Activated naive CD8-positive, alpha-beta T cell treated with anti-CD3 and anti-CD28 coated beads, Interleukin-2, amount 50 U/mL, for 24 hours (primary cell): ENCODE measurements at regions not wholly inside any gene's neighbourhood (a gene's known extent, or its start where the extent isn't known, plus 50 kb on each side); places are given as distances from the start of the nearest gene placed in this dataset.
"Not testable (repeated sequence)": the region's sequence is repeated elsewhere in the genome, so short reads cannot be mapped to it uniquely, and the experiment has no call there.

Source experiments
- ATAC-seq: fragments of 150-1000 bp; cut with Tn5 transposase; one replicate; pipeline ENCODE4 v1.10.0; 2021
- DNase-seq: peaks from one replicate; pipeline ENCODE4 v3.0.0; 2021
- H3K27ac Mint-ChIP-seq: one replicate; pipeline ENCODE4 v1.8.0; 2021; ENCODE audit warnings: mild to moderate bottlenecking, mixed read lengths
- H3K27me3 Mint-ChIP-seq: one replicate; pipeline ENCODE4 v1.8.0; 2021; ENCODE audit warnings: mixed read lengths
- H3K36me3 Mint-ChIP-seq: one replicate; pipeline ENCODE4 v1.8.0; 2021; ENCODE audit warnings: low read depth, mixed read lengths
- H3K4me1 Mint-ChIP-seq: one replicate; pipeline ENCODE4 v1.8.0; 2021; ENCODE audit warnings: mixed read lengths
- H3K4me3 Mint-ChIP-seq: one replicate; pipeline ENCODE4 v1.8.0; 2021; ENCODE audit warnings: mild to moderate bottlenecking, moderate library complexity, mixed read lengths
- H3K9me3 Mint-ChIP-seq: one replicate; pipeline ENCODE4 v1.8.0; 2021; ENCODE audit warnings: mixed read lengths

GRCh38 chr21:29431178-29431577 lies 132.5 kb downstream of the BACH1 start:
- Mint-ChIP-seq H3K4me1 (peaks cover 22% of the 10 kb centered on the region), H3K27me3 (no peaks in the 10 kb centered on the region), H3K36me3 (peaks cover 11% of the 10 kb centered on the region), H3K9me3 (no peaks in the 10 kb centered on the region), H3K27ac (no peak overlapping the region), H3K4me3 (no peak overlapping the region)
- no peak for DNase-seq
- no peak for ATAC-seq

GRCh38 chr21:29431680-29432079 lies 133.0 kb downstream of the BACH1 start:
- no peak for ATAC-seq
- no peak for DNase-seq
- H3K4me3 Mint-ChIP-seq = no peak overlapping the region
- no peak overlapping the region for H3K27ac Mint-ChIP-seq
- H3K4me1 Mint-ChIP-seq = peaks cover 27% of the 10 kb centered on the region
- H3K9me3 Mint-ChIP-seq = no peaks in the 10 kb centered on the region
- peaks cover 9% of the 10 kb centered on the region for H3K36me3 Mint-ChIP-seq
- H3K27me3 Mint-ChIP-seq = no peaks in the 10 kb centered on the region

DNA sequence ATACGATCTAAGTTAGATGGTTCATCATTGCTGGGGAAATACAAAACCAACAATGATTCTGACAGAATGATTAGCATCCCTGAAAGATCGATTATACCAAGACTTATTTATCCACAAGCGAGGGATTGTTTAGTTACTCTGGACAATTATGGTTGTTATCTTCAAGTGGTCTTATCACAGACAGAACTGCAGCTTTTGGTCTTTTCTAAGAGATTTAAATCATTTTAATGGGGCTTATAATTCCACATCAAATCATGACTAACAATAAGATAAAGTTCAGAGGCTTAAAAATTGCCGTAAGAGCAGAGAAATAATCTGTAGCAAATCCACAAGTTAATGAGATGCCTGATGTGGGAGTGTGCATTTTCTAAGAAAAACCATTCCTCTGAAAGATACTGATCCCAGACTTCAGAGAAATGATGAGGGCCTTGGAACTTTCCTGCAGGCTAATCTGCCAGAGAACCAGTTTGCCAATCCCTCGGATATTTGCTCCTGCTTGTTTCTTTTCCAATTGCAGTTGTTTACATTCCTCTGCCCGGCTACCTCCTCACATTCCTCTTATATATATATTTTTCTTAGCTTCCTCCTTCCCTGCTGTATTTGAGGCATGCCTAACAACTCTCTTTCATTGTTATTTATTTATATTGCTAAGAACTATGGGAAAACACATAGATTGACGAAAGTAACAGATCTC lies 134.8 kb downstream of the BACH1 start:
- H3K4me1 Mint-ChIP-seq = peaks cover 35% of the 10 kb centered on the region
- peaks cover 9% of the 10 kb centered on the region for H3K36me3 Mint-ChIP-seq
- H3K27ac Mint-ChIP-seq = no peak overlapping the region
- no peaks in the 10 kb centered on the region for H3K9me3 Mint-ChIP-seq
- H3K4me3 Mint-ChIP-seq = no peak overlapping the region
- DNase-seq (no peak), ATAC-seq (no peak)
- no peaks in the 10 kb centered on the region for H3K27me3 Mint-ChIP-seq

DNA sequence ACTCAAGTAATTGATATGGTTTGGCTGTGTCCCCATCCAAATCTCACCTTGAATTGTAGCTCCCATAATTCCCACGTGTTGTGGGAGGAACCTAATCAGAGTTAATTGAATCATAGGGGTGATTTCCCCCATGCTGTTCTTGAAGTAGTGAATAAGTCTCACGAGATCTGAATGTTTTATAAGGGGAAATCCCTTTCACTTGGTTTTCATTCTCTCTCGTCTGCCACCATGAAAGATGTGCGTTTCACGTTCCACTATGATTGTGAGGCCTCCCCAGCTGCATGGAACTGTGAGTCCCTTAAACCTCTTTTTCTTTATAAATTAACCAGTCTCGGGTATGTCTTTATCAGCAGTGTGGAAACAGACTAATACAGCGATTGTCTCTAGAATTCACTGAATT lies 135.4 kb downstream of the BACH1 start:
- ATAC-seq (peak; percentile 71), DNase-seq (no peak)
- H3K4me3 Mint-ChIP-seq = peak overlapping the region; percentile 50
- peak overlapping the region; percentile 36 for H3K27ac Mint-ChIP-seq
- H3K27me3 Mint-ChIP-seq = no peaks in the 10 kb centered on the region
- no peaks in the 10 kb centered on the region for H3K9me3 Mint-ChIP-seq
- H3K4me1 Mint-ChIP-seq = peaks cover 35% of the 10 kb centered on the region
- H3K36me3 Mint-ChIP-seq = peaks cover 9% of the 10 kb centered on the region

GRCh38 chr21:29434982-29435381 lies 136.3 kb downstream of the BACH1 start:
- not testable (repeated sequence) for H3K27ac Mint-ChIP-seq, ATAC-seq, DNase-seq, H3K36me3 Mint-ChIP-seq, H3K27me3 Mint-ChIP-seq, H3K9me3 Mint-ChIP-seq
- H3K4me3 Mint-ChIP-seq = peak overlapping the region; percentile 50
- peaks cover 35% of the 10 kb centered on the region for H3K4me1 Mint-ChIP-seq

DNA sequence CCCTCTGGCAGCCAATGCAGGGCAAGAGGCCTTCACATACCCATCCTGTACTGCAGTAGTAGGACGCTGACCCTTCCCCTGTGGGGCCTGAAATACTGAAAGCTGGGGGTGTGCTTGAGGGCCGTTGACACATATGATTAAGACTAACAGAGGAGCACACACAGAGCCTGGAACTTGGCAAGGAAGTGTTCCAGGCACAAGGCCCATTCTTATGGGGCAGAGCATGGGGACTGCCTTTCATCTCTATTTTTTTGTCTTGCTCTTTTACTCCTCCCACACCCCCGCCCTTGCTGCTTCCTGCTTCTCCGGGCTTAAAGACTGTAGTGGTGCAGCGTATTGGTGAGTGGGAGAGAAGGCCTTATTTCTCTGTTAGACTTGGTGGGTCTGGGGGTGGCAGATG lies 137.4 kb downstream of the BACH1 start:
- Mint-ChIP-seq H3K4me1 (peaks cover 38% of the 10 kb centered on the region), H3K4me3 (peak overlapping the region; percentile 70), H3K9me3 (no peaks in the 10 kb centered on the region), H3K27ac (peak overlapping the region; percentile 83), H3K36me3 (peaks cover 9% of the 10 kb centered on the region), H3K27me3 (no peaks in the 10 kb centered on the region)
- DNase-seq = peak; percentile 25
- peak; percentile 66 for ATAC-seq

GRCh38 chr21:29436650-29437049 lies 137.9 kb downstream of the BACH1 start:
- Mint-ChIP-seq H3K36me3 (peaks cover 9% of the 10 kb centered on the region), H3K9me3 (no peaks in the 10 kb centered on the region), H3K4me3 (peak overlapping the region; percentile 70), H3K4me1 (peaks cover 41% of the 10 kb centered on the region), H3K27ac (peak overlapping the region; percentile 83), H3K27me3 (no peaks in the 10 kb centered on the region)
- DNase-seq = no peak
- ATAC-seq = no peak

- ATAC-seq = no peak
- no peaks in the 10 kb centered on the region for H3K27me3 Mint-ChIP-seq
- no peak for DNase-seq
- peak overlapping the region; percentile 7 for H3K27ac Mint-ChIP-seq
- H3K4me1 Mint-ChIP-seq = peaks cover 30% of the 10 kb centered on the region
- no peak overlapping the region for H3K4me3 Mint-ChIP-seq
- no peaks in the 10 kb centered on the region for H3K9me3 Mint-ChIP-seq
- H3K36me3 Mint-ChIP-seq = peaks cover 8% of the 10 kb centered on the region
Observed at GRCh38 chr21:29441651-29442050, 142.9 kb downstream of the BACH1 start.

DNA sequence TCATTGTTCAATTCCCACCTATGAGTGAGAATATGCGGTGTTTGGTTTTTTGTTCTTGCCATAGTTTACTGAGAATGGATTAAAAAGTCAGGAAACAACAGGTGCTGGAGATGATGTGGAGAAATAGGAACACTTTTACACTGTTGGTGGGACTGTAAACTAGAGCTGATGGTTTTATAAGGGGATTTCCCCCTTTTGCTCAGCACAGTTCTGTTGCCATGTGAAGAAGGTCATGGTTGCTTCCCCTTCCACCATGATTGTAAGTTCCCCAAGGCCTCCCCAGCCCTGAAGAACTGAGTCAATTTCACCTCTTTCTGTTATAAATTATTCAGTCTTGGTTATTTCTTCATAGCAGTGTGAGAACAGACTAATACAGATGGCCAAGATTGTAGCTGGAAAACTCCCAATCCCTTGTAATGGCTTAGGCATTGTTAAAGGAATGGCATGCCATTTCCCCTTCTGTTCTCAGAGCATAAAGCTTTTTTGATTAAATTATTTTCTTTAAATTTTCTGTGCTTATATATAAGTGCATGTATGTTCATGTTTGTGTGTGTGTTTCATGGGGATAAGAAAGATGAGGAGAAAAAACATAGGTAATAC lies 144.8 kb downstream of the BACH1 start:
- H3K36me3 Mint-ChIP-seq = peaks cover 10% of the 10 kb centered on the region
- ATAC-seq = peak; percentile 88
- no peak for DNase-seq
- no peak overlapping the region for H3K4me3 Mint-ChIP-seq
- no peaks in the 10 kb centered on the region for H3K27me3 Mint-ChIP-seq
- H3K27ac Mint-ChIP-seq = peak overlapping the region; percentile 50
- peaks cover 24% of the 10 kb centered on the region for H3K4me1 Mint-ChIP-seq
- peaks cover 3% of the 10 kb centered on the region for H3K9me3 Mint-ChIP-seq

DNA sequence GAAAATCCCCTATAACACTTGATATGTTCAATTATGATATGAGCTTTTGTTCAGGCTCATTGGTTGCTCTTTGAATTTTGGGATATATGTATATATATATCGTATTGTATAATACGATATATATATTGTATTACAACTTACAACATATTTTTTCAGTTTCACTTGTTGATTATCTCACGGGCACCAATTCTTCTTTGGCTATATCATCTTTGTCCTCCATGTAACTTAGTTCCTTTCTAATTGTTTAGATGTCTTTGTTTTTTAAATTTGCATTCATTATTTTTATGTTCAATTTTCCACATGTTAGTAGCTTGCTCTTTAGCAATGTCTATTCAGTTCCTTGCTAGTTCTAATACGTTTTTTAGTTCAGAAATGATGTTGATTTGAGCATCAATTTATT lies 150.0 kb downstream of the BACH1 start:
- H3K4me3 Mint-ChIP-seq = peak overlapping the region; percentile 48
- peak overlapping the region; percentile 89 for H3K27ac Mint-ChIP-seq
- peaks cover 23% of the 10 kb centered on the region for H3K4me1 Mint-ChIP-seq

GRCh38 chr21:29449306-29449950 lies 150.7 kb downstream of the BACH1 start:
- ATAC-seq (peak; percentile 79), DNase-seq (no peak)
- Mint-ChIP-seq H3K27me3 (no peaks in the 10 kb centered on the region), H3K4me1 (peaks cover 20% of the 10 kb centered on the region), H3K36me3 (peaks cover 19% of the 10 kb centered on the region), H3K4me3 (peak overlapping the region; percentile 48), H3K9me3 (peaks cover 21% of the 10 kb centered on the region), H3K27ac (peak overlapping the region; percentile 89)

More for the DNA sequence above, 150.0 kb downstream of the BACH1 start:
- Mint-ChIP-seq H3K9me3 (peaks cover 21% of the 10 kb centered on the region), H3K36me3 (peaks cover 18% of the 10 kb centered on the region), H3K27me3 (no peaks in the 10 kb centered on the region)
- ATAC-seq = no peak
- no peak for DNase-seq

GRCh38 chr21:29450058-29450457 lies 151.3 kb downstream of the BACH1 start:
- ATAC-seq (no peak), DNase-seq (no peak)
- Mint-ChIP-seq H3K4me1 (peaks cover 20% of the 10 kb centered on the region), H3K36me3 (peaks cover 23% of the 10 kb centered on the region), H3K27ac (peak overlapping the region; percentile 89), H3K9me3 (peaks cover 21% of the 10 kb centered on the region), H3K27me3 (no peaks in the 10 kb centered on the region), H3K4me3 (peak overlapping the region; percentile 48)

DNA sequence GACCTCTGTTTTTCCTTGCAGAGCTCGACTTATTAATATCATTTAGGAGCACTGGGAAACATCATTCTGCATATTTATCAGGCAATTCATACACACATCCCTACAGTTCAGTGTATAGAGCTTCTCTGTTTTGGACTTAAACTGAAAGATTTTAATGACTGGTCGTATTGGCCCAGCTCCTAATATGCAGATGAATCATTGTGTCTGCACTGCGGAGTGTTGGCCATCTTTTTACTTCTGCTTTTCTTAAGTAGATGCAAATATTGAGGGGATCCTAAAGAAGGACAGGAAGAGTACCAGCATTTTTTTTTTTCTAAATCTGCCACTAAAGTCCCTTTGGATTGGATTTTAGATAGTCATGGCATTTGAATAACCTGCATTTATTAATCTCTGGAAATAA lies 154.8 kb downstream of the BACH1 start:
- Mint-ChIP-seq H3K4me3 (no peak overlapping the region), H3K9me3 (peaks cover 18% of the 10 kb centered on the region), H3K27me3 (no peaks in the 10 kb centered on the region), H3K4me1 (peaks cover 18% of the 10 kb centered on the region), H3K36me3 (peaks cover 19% of the 10 kb centered on the region), H3K27ac (no peak overlapping the region)
- DNase-seq = no peak
- no peak for ATAC-seq

DNA sequence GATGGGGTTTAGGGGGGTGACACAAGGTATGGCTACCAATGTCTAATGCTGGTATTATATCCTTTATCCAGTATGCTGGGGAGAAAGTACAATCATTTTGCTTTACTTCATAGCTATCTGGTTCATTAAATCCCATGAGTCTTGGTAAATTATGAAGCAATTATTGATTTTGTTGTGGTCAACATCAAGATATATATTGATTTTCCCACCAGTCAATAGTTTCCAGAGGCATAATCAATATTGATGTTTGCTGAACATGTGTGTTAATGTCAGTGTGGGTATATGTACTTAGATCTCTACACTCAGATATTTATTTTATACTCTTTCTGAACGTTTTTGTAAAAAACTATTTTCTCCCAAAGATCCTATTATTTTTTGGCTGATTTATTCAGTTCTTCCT lies 155.5 kb downstream of the BACH1 start:
- Mint-ChIP-seq H3K27ac (no peak overlapping the region), H3K36me3 (peaks cover 17% of the 10 kb centered on the region), H3K4me3 (no peak overlapping the region), H3K4me1 (peaks cover 13% of the 10 kb centered on the region), H3K9me3 (peaks cover 11% of the 10 kb centered on the region), H3K27me3 (no peaks in the 10 kb centered on the region)
- no peak for DNase-seq
- no peak for ATAC-seq

GRCh38 chr21:29462479-29462878 lies 163.8 kb downstream of the BACH1 start:
- Mint-ChIP-seq H3K4me1 (no peaks in the 10 kb centered on the region), H3K36me3 (peaks cover 35% of the 10 kb centered on the region), H3K27ac (no peak overlapping the region), H3K27me3 (no peaks in the 10 kb centered on the region), H3K4me3 (no peak overlapping the region), H3K9me3 (peaks cover 4% of the 10 kb centered on the region)
- ATAC-seq = no peak
- no peak for DNase-seq
